GM10266 (cell line): ENCODE measurements at regions not wholly inside any gene's neighbourhood (a gene's known extent, or its start where the extent isn't known, plus 50 kb on each side); places are given as distances from the start of the nearest gene placed in this dataset.

Source experiments
- DNase-seq: peaks from one replicate; pipeline ENCODE4 v3.0.0; 2012; ENCODE audit errors: extremely low spot score
- CTCF ChIP-seq: IDR thresholded peaks from 2 replicates; pipeline ENCODE4 v1.5.1; 2012; ENCODE audit warnings: mild to moderate bottlenecking, low read depth; ENCODE audit not compliant: control insufficient read depth, insufficient read depth; ENCODE audit errors: missing control alignments

- DNase-seq, result no peak
- no peak for TF ChIP-seq CTCF
Observed at GRCh38 chr1:83571536-83571935, 427.4 kb downstream of the TTLL7 start.

GRCh38 chr1:83561346-83561745 is 437.6 kb downstream of the TTLL7 start:
- DNase-seq, result no peak

GRCh38 chr1:83559129-83559840 is 439.6 kb downstream of the TTLL7 start:
- TF ChIP-seq CTCF, result no peak
- peak; percentile 19 for DNase-seq

More at GRCh38 chr1:83561346-83561745, 437.6 kb downstream of the TTLL7 start:
- no peak for TF ChIP-seq CTCF

GRCh38 chr1:83555871-83556270 is 443.1 kb downstream of the TTLL7 start:
- no peak for DNase-seq
- no peak for TF ChIP-seq CTCF

GRCh38 chr1:83554174-83554573 is 444.8 kb downstream of the TTLL7 start:
- no peak for DNase-seq
- TF ChIP-seq CTCF, result no peak

GRCh38 chr1:83552820-83553219 is 446.1 kb downstream of the TTLL7 start:
- no peak for DNase-seq

More at GRCh38 chr1:83552820-83553219, 446.1 kb downstream of the TTLL7 start:
- TF ChIP-seq CTCF, result no peak
